ENCODE measurements at regions not wholly inside any gene's neighbourhood (a gene's known extent, or its start where the extent isn't known, plus 50 kb on each side); places are given as distances from the start of the nearest gene placed in this dataset.
"Not testable (repeated sequence)": the region's sequence is repeated elsewhere in the genome, so short reads cannot be mapped to it uniquely, and the experiment has no call there.

DNA sequence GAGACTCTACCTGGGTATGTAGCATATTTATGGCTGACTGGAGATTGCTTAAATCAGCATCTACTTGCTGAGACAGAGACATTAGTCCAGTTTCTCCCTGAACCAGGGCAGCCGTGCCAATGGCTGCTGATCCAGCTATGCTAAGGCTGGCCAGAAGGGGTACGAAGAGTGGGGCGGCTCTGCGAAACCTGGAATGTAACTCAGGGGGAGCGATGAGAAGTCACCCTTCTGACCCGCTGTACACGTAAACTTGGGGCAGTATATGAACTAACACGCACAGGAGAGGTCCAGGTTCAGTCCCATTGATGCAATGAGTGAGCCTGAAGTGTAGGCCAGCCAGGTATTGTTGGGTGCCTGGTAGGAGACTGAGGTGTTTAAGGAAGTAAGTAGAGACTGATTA is 73.7 kb downstream of the PRR15 start:
- H3K27ac ChIP-seq = no peak overlapping the region
- H3K9me3 ChIP-seq = no peaks in the 10 kb centered on the region
- ATAC-seq (ENCODE audit: insufficient number of reproducible peaks, low FRiP score, low read depth) = no peak
- H3K27me3 ChIP-seq (replicated peaks; ENCODE audit: insufficient read depth) = no peaks in the 10 kb centered on the region
- no peaks in the 10 kb centered on the region for H3K36me3 ChIP-seq
- TF ChIP-seq, protein P1, sequence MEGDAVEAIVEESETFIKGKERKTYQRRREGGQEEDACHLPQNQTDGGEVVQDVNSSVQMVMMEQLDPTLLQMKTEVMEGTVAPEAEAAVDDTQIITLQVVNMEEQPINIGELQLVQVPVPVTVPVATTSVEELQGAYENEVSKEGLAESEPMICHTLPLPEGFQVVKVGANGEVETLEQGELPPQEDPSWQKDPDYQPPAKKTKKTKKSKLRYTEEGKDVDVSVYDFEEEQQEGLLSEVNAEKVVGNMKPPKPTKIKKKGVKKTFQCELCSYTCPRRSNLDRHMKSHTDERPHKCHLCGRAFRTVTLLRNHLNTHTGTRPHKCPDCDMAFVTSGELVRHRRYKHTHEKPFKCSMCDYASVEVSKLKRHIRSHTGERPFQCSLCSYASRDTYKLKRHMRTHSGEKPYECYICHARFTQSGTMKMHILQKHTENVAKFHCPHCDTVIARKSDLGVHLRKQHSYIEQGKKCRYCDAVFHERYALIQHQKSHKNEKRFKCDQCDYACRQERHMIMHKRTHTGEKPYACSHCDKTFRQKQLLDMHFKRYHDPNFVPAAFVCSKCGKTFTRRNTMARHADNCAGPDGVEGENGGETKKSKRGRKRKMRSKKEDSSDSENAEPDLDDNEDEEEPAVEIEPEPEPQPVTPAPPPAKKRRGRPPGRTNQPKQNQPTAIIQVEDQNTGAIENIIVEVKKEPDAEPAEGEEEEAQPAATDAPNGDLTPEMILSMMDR (IDR thresholded peaks at IDR 0.05) = no peak
- peaks cover 0 to 15% of the 10 kb centered on the region in 2 donors for H3K4me1 ChIP-seq (ENCODE audit: control insufficient read depth in 1 of 2, low read depth in 2 of 2)
- no peak for DNase-seq (ENCODE audit: low spot score)
- no peak overlapping the region for H3K4me3 ChIP-seq

DNA sequence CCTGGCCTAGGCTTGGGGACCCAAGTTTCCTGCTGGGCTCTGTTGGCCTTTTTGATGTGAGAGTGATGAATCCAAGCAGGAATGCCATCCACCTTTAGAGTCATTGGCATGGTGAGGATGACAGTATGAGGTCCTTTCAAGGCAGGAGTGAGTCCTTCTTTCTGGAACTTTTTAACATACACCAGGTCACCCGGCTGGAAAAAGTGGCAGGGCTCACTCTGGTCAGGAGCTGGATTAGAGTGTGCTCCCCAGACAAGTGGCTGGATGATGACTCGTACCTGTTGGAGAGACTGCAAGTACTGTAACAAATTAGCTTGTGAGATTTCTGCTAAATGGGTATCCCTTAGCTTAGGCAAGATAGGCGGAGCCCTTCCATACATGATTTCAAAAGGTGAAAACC is 75.2 kb downstream of the PRR15 start:
- H3K27ac ChIP-seq; H3K36me3 ChIP-seq; DNase-seq (ENCODE audit: low spot score); H3K27me3 ChIP-seq (replicated peaks; ENCODE audit: insufficient read depth); H3K4me3 ChIP-seq; H3K9me3 ChIP-seq; ATAC-seq (ENCODE audit: insufficient number of reproducible peaks, low FRiP score, low read depth): not testable (repeated sequence)
- H3K4me1 ChIP-seq (ENCODE audit: control insufficient read depth in 1 of 2, low read depth in 2 of 2) = peaks cover 0 to 15% of the 10 kb centered on the region in 2 donors

DNA sequence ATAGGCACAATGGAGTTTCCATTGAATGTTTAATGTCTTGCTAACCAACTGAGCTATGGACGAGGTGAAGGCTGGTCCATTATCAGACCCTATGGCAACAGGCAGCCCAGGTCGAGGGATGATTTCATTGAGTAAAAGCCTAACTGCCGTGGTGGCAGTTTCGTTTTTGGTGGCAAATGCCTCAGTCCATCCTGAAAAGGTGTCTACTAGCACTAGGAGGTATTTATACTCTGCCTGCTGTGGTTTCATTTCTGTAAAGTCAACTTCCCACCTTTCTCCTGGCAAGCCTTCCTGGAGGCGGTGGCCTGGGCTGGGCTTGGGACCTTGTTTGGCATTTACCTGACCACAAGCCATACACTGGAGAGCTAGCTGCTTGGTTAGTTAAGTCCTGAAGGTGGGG is 75.8 kb downstream of the PRR15 start:
- Histone ChIP-seq H3K4me1 (ENCODE audit: control insufficient read depth in 1 of 2, low read depth in 2 of 2) (peaks cover 0 to 15% of the 10 kb centered on the region in 2 donors), H3K27me3 (replicated peaks; ENCODE audit: insufficient read depth) (no peaks in the 10 kb centered on the region), H3K4me3 (no peak overlapping the region), H3K27ac (no peak overlapping the region), H3K36me3 (no peaks in the 10 kb centered on the region), H3K9me3 (no peaks in the 10 kb centered on the region)
- no peak for ATAC-seq (ENCODE audit: insufficient number of reproducible peaks, low FRiP score, low read depth)
- no peak for DNase-seq (ENCODE audit: low spot score)
- TF ChIP-seq, protein P1 (IDR thresholded peaks at IDR 0.05) = no peak

DNA sequence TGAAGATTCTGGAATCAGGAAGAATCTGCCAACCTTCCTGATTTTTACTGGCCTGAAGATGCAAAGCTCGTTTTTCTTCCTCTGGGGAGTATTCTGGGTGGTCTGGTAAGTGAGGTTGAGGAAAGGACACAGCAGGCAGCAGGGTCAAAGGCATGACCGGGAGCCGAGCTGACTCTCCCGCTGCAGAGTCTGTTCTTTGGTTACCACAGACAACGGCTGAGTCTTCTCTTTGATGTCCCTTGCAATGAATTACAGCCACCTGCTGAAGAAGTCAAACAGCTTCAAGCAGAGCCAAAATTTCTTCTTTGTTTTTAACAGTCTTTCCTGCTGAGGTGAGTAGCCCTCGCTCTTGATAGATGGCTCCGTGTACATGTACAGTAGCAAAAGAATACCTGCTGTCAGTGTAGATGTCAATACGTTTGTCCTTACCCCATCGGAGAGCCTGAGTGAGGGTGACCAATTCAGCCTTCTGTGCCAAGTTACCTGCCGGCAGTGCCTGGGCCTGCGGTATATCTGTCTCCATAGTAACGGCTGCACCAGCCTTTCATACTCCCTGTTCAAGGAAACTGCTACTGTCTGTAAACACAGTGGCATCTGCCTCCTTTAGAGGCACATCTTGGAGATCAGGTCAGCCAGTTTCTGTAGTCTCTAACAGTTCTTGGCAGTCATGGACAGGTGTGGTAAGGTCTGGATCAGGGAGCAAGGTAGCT is 76.4 kb downstream of the PRR15 start:
- Histone ChIP-seq H3K9me3 (no peaks in the 10 kb centered on the region), H3K27me3 (replicated peaks; ENCODE audit: insufficient read depth) (no peaks in the 10 kb centered on the region), H3K27ac (no peak overlapping the region), H3K36me3 (no peaks in the 10 kb centered on the region), H3K4me3 (no peak overlapping the region), H3K4me1 (ENCODE audit: control insufficient read depth in 1 of 2, low read depth in 2 of 2) (peaks cover 0 to 15% of the 10 kb centered on the region in 2 donors)
- TF ChIP-seq, protein P1 (IDR thresholded peaks at IDR 0.05) = no peak
- ATAC-seq (ENCODE audit: insufficient number of reproducible peaks, low FRiP score, low read depth) (no peak), DNase-seq (ENCODE audit: low spot score) (no peak)

DNA sequence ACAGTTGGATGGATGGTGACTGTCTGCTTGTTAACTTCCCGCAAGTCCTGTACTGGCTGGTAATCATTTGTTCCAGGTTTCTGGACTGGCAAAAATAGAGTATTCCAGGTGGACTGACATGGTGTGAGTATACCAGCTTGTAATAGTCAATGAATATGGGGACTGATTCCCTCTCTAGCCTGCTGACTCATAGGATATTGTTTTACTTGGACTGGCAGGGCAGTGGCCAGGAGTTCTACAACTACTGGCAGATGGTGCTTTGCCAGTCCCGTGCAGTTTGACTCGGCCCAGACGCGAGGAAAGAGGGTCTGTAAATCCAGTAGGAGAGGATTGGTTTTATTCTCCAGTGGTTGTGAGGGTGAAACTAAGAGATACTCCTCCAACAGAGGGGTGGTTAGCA is 78.0 kb downstream of the PRR15 start:
- TF ChIP-seq, protein P1 (IDR thresholded peaks at IDR 0.05) = no peak
- H3K27ac ChIP-seq = no peak overlapping the region
- no peak for DNase-seq (ENCODE audit: low spot score)

More for the DNA sequence above, 78.0 kb downstream of the PRR15 start:
- H3K4me1 ChIP-seq (ENCODE audit: control insufficient read depth in 1 of 2, low read depth in 2 of 2) = peaks cover 0 to 11% of the 10 kb centered on the region in 2 donors
- H3K27me3 ChIP-seq (replicated peaks; ENCODE audit: insufficient read depth) = no peaks in the 10 kb centered on the region
- ATAC-seq (ENCODE audit: insufficient number of reproducible peaks, low FRiP score, low read depth) = peak; percentile 20
- H3K36me3 ChIP-seq = no peaks in the 10 kb centered on the region
- no peak overlapping the region for H3K4me3 ChIP-seq
- H3K9me3 ChIP-seq = no peaks in the 10 kb centered on the region

All from thoracic aorta (tissue), 2 donors.